GM23338 (cell line): ENCODE measurements at regions not wholly inside any gene's neighbourhood (a gene's known extent, or its start where the extent isn't known, plus 50 kb on each side); places are given as distances from the start of the nearest gene placed in this dataset.

Source experiments
- ATAC-seq: fragments of 200-7000 bp; cut with Tn5 transposase; 3 replicates; pipeline ENCODE4 v1.9.1; 2020
- DNase-seq: peaks from one replicate; pipeline ENCODE4 v3.0.0-alpha.2; 2015; ENCODE audit warnings: low spot score
- H2AFZ ChIP-seq: fragments of 200-600 bp; sonication (generic); 2 replicates; pipeline ENCODE4 v1.8.0; 2016; ENCODE audit warnings: antibody characterized with exemption, mild to moderate bottlenecking, moderate library complexity
- H3F3A ChIP-seq: fragments of 200-600 bp; sonication (generic); replicated peaks from 2 replicates; pipeline ENCODE4 v1.8.0; 2017; ENCODE audit warnings: antibody characterized with exemption, mixed run types, low read depth
- H3K27ac ChIP-seq: fragments of 200-600 bp; sonication (generic); 2 replicates; pipeline ENCODE4 v1.6.1; 2016; ENCODE audit warnings: low read depth
- H3K27me3 ChIP-seq: fragments of 200-600 bp; sonication (generic); 2 replicates; pipeline ENCODE4 v1.8.0; 2016; ENCODE audit warnings: mild to moderate bottlenecking, mixed run types, moderate library complexity; ENCODE audit not compliant: insufficient read depth
- H3K36me3 ChIP-seq: fragments of 200-600 bp; sonication (generic); 2 replicates; pipeline ENCODE4 v1.8.0; 2016; ENCODE audit warnings: mild to moderate bottlenecking; ENCODE audit not compliant: insufficient read depth
- H3K4me1 ChIP-seq: fragments of 200-600 bp; sonication (generic); 2 replicates; pipeline ENCODE4 v1.8.0; 2016; ENCODE audit warnings: mild to moderate bottlenecking, moderate library complexity; ENCODE audit not compliant: insufficient read depth
- H3K4me2 ChIP-seq: fragments of 200-600 bp; sonication (generic); 2 replicates; pipeline ENCODE4 v1.7.1; 2017; ENCODE audit warnings: mixed run types
- H3K4me3 ChIP-seq: fragments of 200-600 bp; sonication (generic); 2 replicates; pipeline ENCODE4 v1.6.1; 2016; ENCODE audit warnings: mixed run types
- H3K79me2 ChIP-seq: fragments of 200-600 bp; sonication (generic); replicated peaks from 2 replicates; pipeline ENCODE4 v1.8.0; 2017; ENCODE audit warnings: mild to moderate bottlenecking; ENCODE audit not compliant: insufficient read depth
- H3K9me2 ChIP-seq: fragments of 200-600 bp; sonication (generic); 2 replicates; pipeline ENCODE4 v1.8.0; 2017; ENCODE audit not compliant: insufficient read depth
- H4K20me1 ChIP-seq: fragments of 200-600 bp; sonication (generic); replicated peaks from 2 replicates; pipeline ENCODE4 v1.8.0; 2017; ENCODE audit warnings: mild to moderate bottlenecking; ENCODE audit not compliant: insufficient read depth
- H3K27ac Mint-ChIP-seq: 2 replicates; pipeline ENCODE4 v1.8.0; 2020; ENCODE audit warnings: inconsistent platforms, mild to moderate bottlenecking, moderate library complexity, mixed read lengths
- H3K27me3 Mint-ChIP-seq: 3 replicates; pipeline ENCODE4 v1.8.0; 2022; ENCODE audit warnings: low read depth, mild to moderate bottlenecking, moderate library complexity, mixed read lengths, inconsistent platforms; ENCODE audit not compliant: insufficient read depth, poor library complexity
- H3K36me3 Mint-ChIP-seq: 3 replicates; pipeline ENCODE4 v1.8.0; 2021; ENCODE audit warnings: low read depth, mild to moderate bottlenecking, inconsistent platforms, moderate library complexity, mixed read lengths
- H3K4me1 Mint-ChIP-seq: 3 replicates; pipeline ENCODE4 v1.8.0; 2020; ENCODE audit warnings: mild to moderate bottlenecking, inconsistent platforms, mixed read lengths
- H3K4me3 Mint-ChIP-seq: 3 replicates; pipeline ENCODE4 v1.8.0; 2021; ENCODE audit warnings: moderate library complexity, mild to moderate bottlenecking, inconsistent platforms, mixed read lengths
- H3K9me3 Mint-ChIP-seq: 3 replicates; pipeline ENCODE4 v1.8.0; 2020; ENCODE audit warnings: moderate library complexity, mild to moderate bottlenecking, inconsistent platforms, mixed read lengths
- CREB1 ChIP-seq: fragments of 250-450 bp; sonication (Bioruptor Pico); IDR thresholded peaks from 2 replicates; pipeline ENCODE4 v1.5.0; 2020; ENCODE audit warnings: low read depth, mild to moderate bottlenecking, moderate library complexity
- CTCF ChIP-seq, 2 experiments: fragments of 200-600 bp in 1 of 2; sonication (generic) in 1 of 2; conservative IDR thresholded peaks; 2 replicates each; pipeline versions ENCODE4 v1.5.1 to v1.6.1; 2016 to 2017; ENCODE audit warnings: antibody characterized with exemption in 2 of 2, low read depth in 2 of 2, mild to moderate bottlenecking in 2 of 2, moderate library complexity in 1 of 2
- ETS1 ChIP-seq: IDR thresholded peaks from 2 replicates; pipeline ENCODE4 v1.6.1; 2016; ENCODE audit warnings: antibody characterized with exemption
- EZH2 ChIP-seq: fragments of 200-600 bp; sonication (generic); IDR thresholded peaks from one replicate; pipeline ENCODE4 v1.8.0; 2017; ENCODE audit warnings: antibody characterized with exemption, mild to moderate bottlenecking, low read depth; ENCODE audit not compliant: unreplicated experiment
- EZH2phosphoT487 ChIP-seq: fragments of 200-600 bp; sonication (generic); IDR thresholded peaks from one replicate; pipeline ENCODE4 v1.8.1; 2018; ENCODE audit warnings: antibody characterized with exemption; ENCODE audit not compliant: unreplicated experiment
- POLR2AphosphoS5 ChIP-seq: IDR thresholded peaks from 2 replicates; pipeline ENCODE4 v1.6.1; 2016; ENCODE audit warnings: antibody characterized with exemption, low read depth
- REST ChIP-seq: IDR thresholded peaks from one replicate; pipeline ENCODE4 v1.6.1; 2018; ENCODE audit warnings: antibody characterized with exemption; ENCODE audit not compliant: unreplicated experiment
- STAT1 ChIP-seq: IDR thresholded peaks from one replicate; pipeline ENCODE4 v1.6.1; 2016; ENCODE audit warnings: antibody characterized with exemption; ENCODE audit not compliant: unreplicated experiment
- ZNF114 ChIP-seq: fragments of 250-450 bp; sonication (Bioruptor Pico); IDR thresholded peaks from 2 replicates; pipeline ENCODE4 v1.5.0; 2020; ENCODE audit warnings: mild to moderate bottlenecking, moderate library complexity
- TF ChIP-seq, protein P1 (sequence below): fragments of 250-450 bp; sonication (Bioruptor Pico); IDR thresholded peaks from 2 replicates; pipeline ENCODE4 v1.5.0; 2020; ENCODE audit warnings: mild to moderate bottlenecking, moderate library complexity

- no peaks in the 10 kb centered on the region for H3K27me3 Mint-ChIP-seq
- H3K9me3 Mint-ChIP-seq = no peaks in the 10 kb centered on the region
- H2AFZ ChIP-seq = no peak overlapping the region
- no peaks in the 10 kb centered on the region for H3K36me3 ChIP-seq
- no peaks in the 10 kb centered on the region for H3K4me1 ChIP-seq
- H4K20me1 ChIP-seq = no peaks in the 10 kb centered on the region
- H3K9me2 ChIP-seq = 0 out of 2 replicates have a peak, but pooled peaks cover 3% of the 10 kb centered on the region
- H3K27me3 ChIP-seq = no peaks in the 10 kb centered on the region
- H3K27ac Mint-ChIP-seq = no peak overlapping the region
- no peak for TF ChIP-seq ETS1
- TF ChIP-seq STAT1 = no peak
- TF ChIP-seq ZNF114 = no peak
- TF ChIP-seq, protein P1, sequence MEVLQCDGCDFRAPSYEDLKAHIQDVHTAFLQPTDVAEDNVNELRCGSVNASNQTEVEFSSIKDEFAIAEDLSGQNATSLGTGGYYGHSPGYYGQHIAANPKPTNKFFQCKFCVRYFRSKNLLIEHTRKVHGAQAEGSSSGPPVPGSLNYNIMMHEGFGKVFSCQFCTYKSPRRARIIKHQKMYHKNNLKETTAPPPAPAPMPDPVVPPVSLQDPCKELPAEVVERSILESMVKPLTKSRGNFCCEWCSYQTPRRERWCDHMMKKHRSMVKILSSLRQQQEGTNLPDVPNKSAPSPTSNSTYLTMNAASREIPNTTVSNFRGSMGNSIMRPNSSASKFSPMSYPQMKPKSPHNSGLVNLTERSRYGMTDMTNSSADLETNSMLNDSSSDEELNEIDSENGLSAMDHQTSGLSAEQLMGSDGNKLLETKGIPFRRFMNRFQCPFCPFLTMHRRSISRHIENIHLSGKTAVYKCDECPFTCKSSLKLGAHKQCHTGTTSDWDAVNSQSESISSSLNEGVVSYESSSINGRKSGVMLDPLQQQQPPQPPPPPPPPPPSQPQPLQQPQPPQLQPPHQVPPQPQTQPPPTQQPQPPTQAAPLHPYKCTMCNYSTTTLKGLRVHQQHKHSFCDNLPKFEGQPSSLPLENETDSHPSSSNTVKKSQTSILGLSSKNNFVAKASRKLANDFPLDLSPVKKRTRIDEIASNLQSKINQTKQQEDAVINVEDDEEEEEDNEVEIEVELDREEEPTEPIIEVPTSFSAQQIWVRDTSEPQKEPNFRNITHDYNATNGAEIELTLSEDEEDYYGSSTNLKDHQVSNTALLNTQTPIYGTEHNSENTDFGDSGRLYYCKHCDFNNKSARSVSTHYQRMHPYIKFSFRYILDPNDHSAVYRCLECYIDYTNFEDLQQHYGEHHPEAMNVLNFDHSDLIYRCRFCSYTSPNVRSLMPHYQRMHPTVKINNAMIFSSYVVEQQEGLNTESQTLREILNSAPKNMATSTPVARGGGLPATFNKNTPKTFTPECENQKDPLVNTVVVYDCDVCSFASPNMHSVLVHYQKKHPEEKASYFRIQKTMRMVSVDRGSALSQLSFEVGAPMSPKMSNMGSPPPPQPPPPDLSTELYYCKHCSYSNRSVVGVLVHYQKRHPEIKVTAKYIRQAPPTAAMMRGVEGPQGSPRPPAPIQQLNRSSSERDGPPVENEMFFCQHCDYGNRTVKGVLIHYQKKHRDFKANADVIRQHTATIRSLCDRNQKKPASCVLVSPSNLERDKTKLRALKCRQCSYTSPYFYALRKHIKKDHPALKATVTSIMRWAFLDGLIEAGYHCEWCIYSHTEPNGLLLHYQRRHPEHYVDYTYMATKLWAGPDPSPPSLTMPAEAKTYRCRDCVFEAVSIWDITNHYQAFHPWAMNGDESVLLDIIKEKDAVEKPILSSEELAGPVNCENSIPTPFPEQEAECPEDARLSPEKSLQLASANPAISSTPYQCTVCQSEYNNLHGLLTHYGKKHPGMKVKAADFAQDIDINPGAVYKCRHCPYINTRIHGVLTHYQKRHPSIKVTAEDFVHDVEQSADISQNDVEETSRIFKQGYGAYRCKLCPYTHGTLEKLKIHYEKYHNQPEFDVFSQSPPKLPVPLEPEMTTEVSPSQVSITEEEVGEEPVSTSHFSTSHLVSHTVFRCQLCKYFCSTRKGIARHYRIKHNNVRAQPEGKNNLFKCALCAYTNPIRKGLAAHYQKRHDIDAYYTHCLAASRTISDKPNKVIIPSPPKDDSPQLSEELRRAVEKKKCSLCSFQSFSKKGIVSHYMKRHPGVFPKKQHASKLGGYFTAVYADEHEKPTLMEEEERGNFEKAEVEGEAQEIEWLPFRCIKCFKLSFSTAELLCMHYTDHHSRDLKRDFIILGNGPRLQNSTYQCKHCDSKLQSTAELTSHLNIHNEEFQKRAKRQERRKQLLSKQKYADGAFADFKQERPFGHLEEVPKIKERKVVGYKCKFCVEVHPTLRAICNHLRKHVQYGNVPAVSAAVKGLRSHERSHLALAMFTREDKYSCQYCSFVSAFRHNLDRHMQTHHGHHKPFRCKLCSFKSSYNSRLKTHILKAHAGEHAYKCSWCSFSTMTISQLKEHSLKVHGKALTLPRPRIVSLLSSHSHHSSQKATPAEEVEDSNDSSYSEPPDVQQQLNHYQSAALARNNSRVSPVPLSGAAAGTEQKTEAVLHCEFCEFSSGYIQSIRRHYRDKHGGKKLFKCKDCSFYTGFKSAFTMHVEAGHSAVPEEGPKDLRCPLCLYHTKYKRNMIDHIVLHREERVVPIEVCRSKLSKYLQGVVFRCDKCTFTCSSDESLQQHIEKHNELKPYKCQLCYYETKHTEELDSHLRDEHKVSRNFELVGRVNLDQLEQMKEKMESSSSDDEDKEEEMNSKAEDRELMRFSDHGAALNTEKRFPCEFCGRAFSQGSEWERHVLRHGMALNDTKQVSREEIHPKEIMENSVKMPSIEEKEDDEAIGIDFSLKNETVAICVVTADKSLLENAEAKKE (CRISPR knock-in tag) = no peak
- TF ChIP-seq POLR2AphosphoS5 = no peak
- no peak for TF ChIP-seq CTCF (conservative IDR thresholded peaks at IDR 0.05; ENCODE audit: low read depth in 2 of 2)
- TF ChIP-seq EZH2phosphoT487 = no peak
- no peak for TF ChIP-seq CREB1
- TF ChIP-seq EZH2 = no peak
- TF ChIP-seq REST = no peak
- ATAC-seq = no peak
- H3K27ac ChIP-seq = no peak overlapping the region
- no peak overlapping the region for H3K4me3 Mint-ChIP-seq
- H3K4me3 ChIP-seq = no peak overlapping the region
- no peak overlapping the region for H3K4me2 ChIP-seq
- no peaks in the 10 kb centered on the region for H3K36me3 Mint-ChIP-seq
- H3F3A ChIP-seq = no peaks in the 10 kb centered on the region
- no peaks in the 10 kb centered on the region for H3K4me1 Mint-ChIP-seq
- no peaks in the 10 kb centered on the region for H3K79me2 ChIP-seq
- DNase-seq = no peak
These were observed 530.6 kb upstream of the ROBO2 start for GRCh38 chr3:76509179-76509830.
